GM12874 (cell line): ENCODE measurements at regions not wholly inside any gene's neighbourhood (a gene's known extent, or its start where the extent isn't known, plus 50 kb on each side); places are given as distances from the start of the nearest gene placed in this dataset.

ENCODE experiments used
- TF ChIP-seq, protein P1 (sequence below): IDR thresholded peaks from 2 replicates; pipeline ENCODE4 v1.5.1; 2011; ENCODE audit warnings: low read depth, mild to moderate bottlenecking, control low read depth, low read length, moderate library complexity; ENCODE audit not compliant: insufficient read depth

DNA sequence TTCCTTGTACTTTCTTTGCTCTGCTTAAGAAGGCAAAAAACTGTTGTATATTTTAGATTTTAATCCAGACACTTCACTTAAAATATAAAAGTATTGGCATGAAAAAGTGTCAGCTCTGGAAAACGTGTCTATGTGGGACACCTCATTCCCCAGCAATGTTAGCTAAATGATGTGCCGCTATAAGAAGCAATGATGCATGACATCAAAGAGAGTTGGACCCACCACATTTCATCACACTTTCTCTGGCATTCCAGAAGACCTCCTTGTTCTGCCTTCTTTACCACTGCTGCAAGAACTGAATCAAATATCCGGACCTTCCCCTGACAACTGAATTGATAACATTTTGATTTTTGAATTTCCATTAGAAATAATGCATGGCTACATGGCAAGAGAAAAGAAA, 242.4 kb upstream of the TANK start:
- TF ChIP-seq, protein P1, sequence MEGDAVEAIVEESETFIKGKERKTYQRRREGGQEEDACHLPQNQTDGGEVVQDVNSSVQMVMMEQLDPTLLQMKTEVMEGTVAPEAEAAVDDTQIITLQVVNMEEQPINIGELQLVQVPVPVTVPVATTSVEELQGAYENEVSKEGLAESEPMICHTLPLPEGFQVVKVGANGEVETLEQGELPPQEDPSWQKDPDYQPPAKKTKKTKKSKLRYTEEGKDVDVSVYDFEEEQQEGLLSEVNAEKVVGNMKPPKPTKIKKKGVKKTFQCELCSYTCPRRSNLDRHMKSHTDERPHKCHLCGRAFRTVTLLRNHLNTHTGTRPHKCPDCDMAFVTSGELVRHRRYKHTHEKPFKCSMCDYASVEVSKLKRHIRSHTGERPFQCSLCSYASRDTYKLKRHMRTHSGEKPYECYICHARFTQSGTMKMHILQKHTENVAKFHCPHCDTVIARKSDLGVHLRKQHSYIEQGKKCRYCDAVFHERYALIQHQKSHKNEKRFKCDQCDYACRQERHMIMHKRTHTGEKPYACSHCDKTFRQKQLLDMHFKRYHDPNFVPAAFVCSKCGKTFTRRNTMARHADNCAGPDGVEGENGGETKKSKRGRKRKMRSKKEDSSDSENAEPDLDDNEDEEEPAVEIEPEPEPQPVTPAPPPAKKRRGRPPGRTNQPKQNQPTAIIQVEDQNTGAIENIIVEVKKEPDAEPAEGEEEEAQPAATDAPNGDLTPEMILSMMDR: no peak

DNA sequence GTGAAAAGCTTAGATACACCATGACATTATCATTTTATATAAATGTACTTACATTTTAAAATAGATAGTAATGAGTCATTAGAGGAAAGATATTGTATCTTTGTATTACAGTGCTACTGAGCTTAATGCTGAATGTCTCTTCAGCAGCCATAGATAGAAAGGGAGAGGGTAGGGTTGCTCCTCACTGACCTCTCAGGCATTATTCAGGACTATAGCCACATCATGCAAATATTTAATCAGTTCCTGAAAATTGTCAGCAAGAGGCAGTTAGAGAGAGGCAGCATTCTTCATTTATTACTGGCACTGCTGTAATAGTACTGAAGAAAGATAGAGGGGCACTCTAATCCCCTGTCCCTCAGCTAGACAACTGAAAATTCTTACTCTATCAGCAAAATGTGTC, 242.0 kb upstream of the TANK start:
- TF ChIP-seq, protein P1: no peak

DNA sequence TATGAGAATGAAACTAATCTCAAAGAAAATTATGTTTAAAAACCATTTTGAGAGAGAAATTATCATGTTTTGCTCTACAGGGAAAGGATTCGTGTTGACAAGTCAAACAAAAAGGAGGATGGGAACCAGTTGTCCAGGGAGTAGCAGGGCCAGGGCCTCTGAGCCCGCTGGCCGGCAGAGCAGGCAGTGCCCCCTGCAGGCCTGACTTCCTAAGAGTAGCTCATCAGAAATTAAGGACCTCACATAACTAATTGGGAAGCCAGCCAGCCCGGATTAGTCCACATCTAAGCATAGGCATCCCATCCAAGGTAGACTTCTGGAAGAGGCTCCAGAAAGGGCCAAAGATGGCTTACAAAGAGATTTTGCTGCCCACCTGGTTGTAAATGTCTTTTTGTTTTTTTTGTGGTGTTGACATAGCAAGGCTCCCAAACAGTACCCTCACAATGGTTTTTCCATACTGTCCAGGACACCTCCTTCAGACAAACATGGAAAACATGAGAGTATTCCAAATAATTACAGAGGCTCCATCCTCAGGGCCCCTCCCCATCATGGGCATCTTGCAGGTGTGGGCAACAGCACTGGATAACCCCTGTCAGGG, 241.2 kb upstream of the TANK start:
- TF ChIP-seq, protein P1: peak; percentile 57

DNA sequence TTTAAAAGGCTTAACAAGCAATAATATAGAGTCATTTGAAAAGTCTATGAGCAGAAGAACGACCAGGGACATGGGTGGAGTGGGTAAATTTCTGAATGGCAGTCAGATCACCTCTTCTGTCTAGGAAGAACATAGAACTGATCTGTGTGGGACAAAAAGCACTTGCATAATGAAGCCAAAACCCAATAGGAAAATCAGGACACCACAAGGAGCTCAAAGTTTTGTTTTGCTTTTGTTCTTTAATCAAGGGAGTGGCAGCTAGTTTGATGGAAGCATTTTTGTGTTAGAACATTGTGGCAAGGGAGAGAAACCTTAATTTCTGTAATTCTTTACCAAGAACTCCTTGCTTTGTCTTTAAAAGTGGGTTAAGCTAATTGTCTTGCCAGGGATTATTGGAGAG, 240.2 kb upstream of the TANK start:
- TF ChIP-seq, protein P1: no peak

DNA sequence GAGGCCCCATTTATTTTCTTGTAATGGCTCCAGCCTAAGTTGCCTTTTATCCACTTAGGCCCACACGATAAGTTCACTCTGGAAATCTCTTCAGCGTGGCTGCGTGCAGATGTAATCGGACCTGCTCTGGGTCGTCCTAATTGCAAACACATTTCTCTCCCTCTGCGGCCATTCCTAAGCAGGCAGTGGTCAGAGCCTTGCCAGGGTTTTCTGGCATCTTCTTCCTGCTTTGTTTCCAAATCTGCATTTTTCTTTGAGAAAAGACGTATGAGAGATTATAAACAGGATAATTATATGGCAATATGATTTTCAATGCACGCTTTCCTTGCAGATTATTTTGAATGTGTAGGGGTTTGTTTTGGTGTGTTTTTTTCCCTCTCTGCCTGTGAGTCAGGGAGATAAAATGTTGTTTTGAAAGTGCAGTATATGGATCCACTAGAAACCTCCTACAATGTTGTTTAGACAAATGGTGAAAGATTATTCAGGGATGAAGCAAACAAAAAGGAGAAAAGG, 239.4 kb upstream of the TANK start:
- TF ChIP-seq, protein P1: no peak

DNA sequence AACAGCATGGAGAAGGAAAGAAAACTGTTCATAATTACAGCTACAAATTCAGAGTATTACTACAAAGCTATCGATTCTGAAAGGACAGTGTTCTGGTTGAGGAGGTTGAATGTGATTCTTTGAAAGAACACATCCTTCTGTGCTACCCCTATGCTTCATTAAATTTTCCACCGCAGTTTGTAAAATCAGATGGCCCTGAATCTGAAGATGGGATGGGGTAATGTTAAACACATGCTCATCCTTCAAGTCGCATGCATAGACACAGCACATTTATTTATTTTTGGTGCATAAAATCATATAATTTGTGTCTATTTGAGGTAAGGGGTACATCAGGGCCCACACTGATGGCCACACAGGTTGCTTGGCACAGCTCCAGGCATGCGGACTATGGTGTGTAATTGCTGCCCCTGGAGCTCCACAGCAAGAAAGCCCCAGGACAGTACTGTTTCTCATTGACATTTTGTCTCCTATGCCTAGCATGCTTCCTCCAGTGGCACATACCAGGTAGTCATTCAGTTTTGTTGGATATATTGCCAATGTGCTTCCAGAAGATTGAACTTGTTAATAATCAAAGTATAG, 238.8 kb upstream of the TANK start:
- TF ChIP-seq, protein P1: no peak

DNA sequence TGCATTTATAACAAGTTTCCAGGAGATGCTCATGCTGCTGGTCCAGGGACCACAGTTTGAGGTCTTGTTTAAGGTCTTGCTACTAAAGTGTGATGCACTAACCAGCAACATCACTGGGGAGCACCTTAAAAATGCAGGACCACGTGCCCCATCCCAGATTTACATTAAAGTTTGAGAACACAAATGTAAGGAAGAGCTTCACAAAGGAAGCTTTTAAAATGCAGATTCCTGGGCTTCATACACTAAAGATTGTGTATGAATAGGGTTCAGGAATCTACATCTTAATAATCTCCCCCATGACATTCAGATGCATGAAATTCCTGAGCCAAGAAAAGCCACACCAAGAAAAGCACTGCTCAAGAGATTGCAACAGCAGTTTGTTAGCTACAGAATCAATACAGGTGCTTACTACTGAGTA, 235.3 kb upstream of the TANK start:
- TF ChIP-seq, protein P1: no peak
